H1 (cell line): ENCODE measurements at regions not wholly inside any gene's neighbourhood (a gene's known extent, or its start where the extent isn't known, plus 50 kb on each side); places are given as distances from the start of the nearest gene placed in this dataset.

Experiments
- CTCF ChIA-PET: fragments of 300-600 bp; sonication (Branson Sonifier 250); formaldehyde crosslinking; loops from one replicate; lab custom pipeline; 2021; ENCODE audit not compliant: partially characterized antibody; lab: Charles Lee
- POLR2A ChIA-PET: fragments of 300-600 bp; sonication (Branson Sonifier 250); formaldehyde crosslinking; loops from one replicate; lab custom pipeline; 2021; ENCODE audit warnings: inconsistent platforms; ENCODE audit not compliant: partially characterized antibody; lab: Charles Lee
- DNase-seq, 2 experiments: peaks; one replicate each; pipeline versions ENCODE4 v3.0.0 to v3.0.0-alpha.2; 2010 to 2022; ENCODE audit warnings: low spot score in 2 of 2, low read depth in 1 of 2, mixed read lengths in 1 of 2
- FAIRE-seq: peaks from 2 replicates; lab custom pipeline; 2011; peaks lifted over from hg19 to GRCh38; lab: Jason Lieb, UNC
- H2AFZ ChIP-seq: 2 replicates; pipeline ENCODE4 v1.8.1; 2012; ENCODE audit warnings: low read length, inconsistent platforms
- H2AK5ac ChIP-seq: 2 replicates; pipeline ENCODE4 v1.6.1; 2013; ENCODE audit warnings: low read depth, low read length
- H2BK120ac ChIP-seq: replicated peaks from 2 replicates; pipeline ENCODE3; 2013; ENCODE audit warnings: low read depth, low read length, inconsistent platforms
- H2BK12ac ChIP-seq: 2 replicates; pipeline ENCODE4 v1.6.1; 2013; ENCODE audit warnings: low read depth, low read length
- H2BK15ac ChIP-seq: 2 replicates; pipeline ENCODE4 v1.6.1; 2013; ENCODE audit warnings: low read length
- H2BK20ac ChIP-seq: 2 replicates; pipeline ENCODE4 v1.6.1; 2013; ENCODE audit warnings: low read length
- H2BK5ac ChIP-seq: 2 replicates; pipeline ENCODE4 v1.6.1; 2013; ENCODE audit warnings: low read depth, low read length
- H3K14ac ChIP-seq: 2 replicates; pipeline ENCODE4 v1.6.1; 2013; ENCODE audit warnings: inconsistent platforms; ENCODE audit not compliant: insufficient read length
- H3K18ac ChIP-seq: 2 replicates; pipeline ENCODE4 v1.6.1; 2013; ENCODE audit warnings: low read length; ENCODE audit errors: extremely low read depth
- H3K23ac ChIP-seq: 2 replicates; pipeline ENCODE4 v1.6.1; 2013; ENCODE audit warnings: inconsistent platforms; ENCODE audit not compliant: insufficient read length
- H3K23me2 ChIP-seq: 2 replicates; pipeline ENCODE4 v1.6.1; 2013; ENCODE audit warnings: low read depth, low read length
- H3K27ac ChIP-seq: 2 replicates; pipeline ENCODE4 v1.6.1; 2011; ENCODE audit warnings: low read depth, low read length, inconsistent platforms
- H3K27me3 ChIP-seq, 4 experiments: replicated peaks in 1 of 4; 1 replicate in 1 of 4; 2 replicates in 3 of 4; pipeline versions ENCODE4 v1.6.1 to v1.8.1; 2011 to 2013; ENCODE audit warnings: low read length in 3 of 4, mild to moderate bottlenecking in 3 of 4, inconsistent platforms in 2 of 4, mixed read lengths in 2 of 4, moderate library complexity in 1 of 4; ENCODE audit not compliant: control insufficient read depth in 3 of 4, insufficient read depth in 3 of 4; ENCODE audit errors: extremely low read depth in 1 of 4
- H3K36me3 ChIP-seq, 4 experiments: 2 replicates each; pipeline versions ENCODE4 v1.6.1 to v1.8.1; 2011 to 2013; ENCODE audit warnings: mild to moderate bottlenecking in 4 of 4, low read length in 3 of 4, moderate library complexity in 2 of 4, control low read depth in 1 of 4, inconsistent platforms in 1 of 4; ENCODE audit not compliant: insufficient read depth in 4 of 4, control insufficient read depth in 2 of 4
- H3K4ac ChIP-seq: replicated peaks from 2 replicates; pipeline ENCODE3; 2013; ENCODE audit warnings: low read length, low read depth, mixed read lengths, inconsistent platforms; ENCODE audit not compliant: insufficient read length
- H3K4me1 ChIP-seq, 4 experiments: replicated peaks in 1 of 4; 1 replicate in 1 of 4; 2 replicates in 3 of 4; pipeline versions ENCODE4 v1.6.1 to v1.8.1; 2011 to 2013; ENCODE audit warnings: low read length in 3 of 4, inconsistent platforms in 2 of 4, mixed read lengths in 1 of 4; ENCODE audit not compliant: insufficient read depth in 4 of 4, control insufficient read depth in 3 of 4
- H3K4me2 ChIP-seq, 2 experiments: 2 replicates each; pipeline versions ENCODE4 v1.6.1 to v1.8.1; 2011 to 2013; ENCODE audit warnings: low read depth in 2 of 2, low read length in 2 of 2, control low read depth in 1 of 2, inconsistent platforms in 1 of 2, mild to moderate bottlenecking in 1 of 2; ENCODE audit not compliant: insufficient read depth in 1 of 2
- H3K4me3 ChIP-seq, 4 experiments: fragments of 200-600, 300-600 bp in 1 of 4; sonication (generic), shearing (Covaris generic), sonication (Bioruptor Twin) in 1 of 4; 2 replicates each; pipeline versions ENCODE4 v1.5.1 to v1.8.1; 2011 to 2016; ENCODE audit warnings: low read length in 4 of 4, low read depth in 3 of 4, control low read depth in 2 of 4, inconsistent platforms in 2 of 4, mild to moderate bottlenecking in 2 of 4, mixed read lengths in 1 of 4, moderate library complexity in 1 of 4; ENCODE audit not compliant: insufficient read depth in 2 of 4; ENCODE audit errors: extremely low read depth in 1 of 4
- H3K56ac ChIP-seq: replicated peaks from 2 replicates; pipeline ENCODE3; 2013; ENCODE audit warnings: low read depth, mild to moderate bottlenecking, mixed read lengths, low read length, inconsistent platforms; ENCODE audit not compliant: insufficient read length
- H3K79me1 ChIP-seq: 2 replicates; pipeline ENCODE4 v1.6.1; 2013; ENCODE audit warnings: low read depth, low read length, control low read depth
- H3K79me2 ChIP-seq, 2 experiments: 2 replicates each; pipeline versions ENCODE4 v1.6.1 to v1.8.1; 2012 to 2013; ENCODE audit warnings: low read length in 2 of 2, mild to moderate bottlenecking in 2 of 2, inconsistent platforms in 1 of 2; ENCODE audit not compliant: insufficient read depth in 2 of 2, control insufficient read depth in 1 of 2
- H3K9ac ChIP-seq, 4 experiments: replicated peaks in 1 of 4; 1 replicate in 1 of 4; 2 replicates in 3 of 4; pipeline versions ENCODE4 v1.6.1 to v1.8.1; 2011 to 2013; ENCODE audit warnings: low read depth in 3 of 4, low read length in 3 of 4, control low read depth in 2 of 4, mild to moderate bottlenecking in 2 of 4, moderate library complexity in 2 of 4, inconsistent platforms in 1 of 4; ENCODE audit errors: extremely low read depth in 1 of 4
- H3K9me3 ChIP-seq, 2 experiments: 2 replicates each; pipeline versions ENCODE4 v1.6.1 to v1.8.1; 2012 to 2013; ENCODE audit warnings: mild to moderate bottlenecking in 2 of 2, moderate library complexity in 2 of 2, control low read depth in 1 of 2, inconsistent platforms in 1 of 2, low read depth in 1 of 2, low read length in 1 of 2, mixed read lengths in 1 of 2; ENCODE audit not compliant: insufficient read depth in 2 of 2
- H4K20me1 ChIP-seq, 2 experiments: replicated peaks in 1 of 2; 2 replicates each; pipeline versions ENCODE3 to v1.8.1; 2011 to 2013; ENCODE audit warnings: inconsistent platforms in 2 of 2, low read length in 2 of 2, mild to moderate bottlenecking in 1 of 2; ENCODE audit not compliant: insufficient read depth in 2 of 2, control insufficient read depth in 1 of 2
- H4K5ac ChIP-seq: 2 replicates; pipeline ENCODE4 v1.6.1; 2013; ENCODE audit warnings: low read length, low read depth, mixed read lengths, inconsistent platforms; ENCODE audit not compliant: insufficient read length
- H4K8ac ChIP-seq: 2 replicates; pipeline ENCODE4 v1.8.0; 2013; ENCODE audit warnings: mild to moderate bottlenecking, moderate library complexity, low read length, inconsistent platforms; ENCODE audit not compliant: insufficient read depth; ENCODE audit errors: extremely low read depth
- H4K91ac ChIP-seq: replicated peaks from 2 replicates; pipeline ENCODE3; 2013; ENCODE audit warnings: low read length, mixed read lengths, inconsistent platforms; ENCODE audit not compliant: insufficient read length
- HDAC2 ChIP-seq, 2 experiments: fragments of 300-600 bp in 1 of 2; sonication (generic) in 1 of 2; IDR thresholded peaks; 2 replicates each; pipeline ENCODE4 v1.6.1; 2011 to 2012; ENCODE audit warnings: low read depth in 2 of 2, low read length in 2 of 2, mild to moderate bottlenecking in 2 of 2, moderate library complexity in 2 of 2, borderline replicate concordance in 1 of 2, inconsistent platforms in 1 of 2
- JUND ChIP-seq: IDR thresholded peaks from 2 replicates; pipeline ENCODE4 v1.6.1; 2011; ENCODE audit warnings: mild to moderate bottlenecking, improper control_type of control experiment, low read length
- NRF1 ChIP-seq: IDR thresholded peaks from 2 replicates; pipeline ENCODE4 v1.6.1; 2011; ENCODE audit warnings: mild to moderate bottlenecking, low read depth, low read length, improper control_type of control experiment
- RFX5 ChIP-seq: IDR thresholded peaks from 2 replicates; pipeline ENCODE4 v1.6.1; 2011; ENCODE audit warnings: low read depth, low read length, improper control_type of control experiment, borderline replicate concordance
- SIN3A ChIP-seq, 2 experiments: IDR thresholded peaks in 1 of 2; conservative IDR thresholded peaks in 1 of 2; 2 replicates each; pipeline ENCODE4 v1.6.1; 2011 to 2012; ENCODE audit warnings: low read length in 2 of 2, improper control_type of control experiment in 1 of 2, low read depth in 1 of 2, mild to moderate bottlenecking in 1 of 2
- TAF1 ChIP-seq: IDR thresholded peaks from 2 replicates; pipeline ENCODE4 v1.6.1; 2011; ENCODE audit warnings: mild to moderate bottlenecking, low read depth, low read length
- ZNF274 ChIP-seq: IDR thresholded peaks from 2 replicates; pipeline ENCODE4 v1.7.0; 2012; ENCODE audit warnings: low read length, borderline replicate concordance; ENCODE audit errors: extremely low read depth
- TF ChIP-seq, protein P1 (sequence below): IDR thresholded peaks from 2 replicates; pipeline ENCODE4 v1.6.1; 2012; ENCODE audit warnings: low read length, inconsistent platforms

DNA sequence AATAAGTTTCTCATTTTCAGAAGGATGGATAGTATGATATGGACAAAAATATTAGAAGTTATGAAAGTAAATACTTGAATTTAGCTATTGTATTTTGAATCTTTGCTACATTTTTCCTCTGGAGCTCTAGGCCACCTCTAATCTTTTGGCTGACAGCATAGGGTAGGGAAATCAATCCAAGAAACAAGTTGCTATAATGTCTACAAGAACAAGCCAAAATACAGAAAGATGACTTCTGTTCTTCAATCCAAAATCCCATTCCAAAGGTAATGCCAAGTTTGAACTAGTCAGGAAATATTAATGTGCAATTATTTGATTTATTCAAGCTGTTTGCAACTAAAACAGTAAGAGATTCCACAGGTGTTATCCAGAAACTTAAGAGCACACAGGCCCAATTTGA lies 1323.1 kb downstream of the ADGRL3 start:
- H3K27ac ChIP-seq: no peak overlapping the region
- H2BK5ac ChIP-seq: no peak overlapping the region
- no peak overlapping the region for H3K18ac ChIP-seq
- H2BK12ac ChIP-seq: no peak overlapping the region
- H3K23me2 ChIP-seq: no peaks in the 10 kb centered on the region
- FAIRE-seq (no peak), DNase-seq (no peak)
- H3K23ac ChIP-seq: no peak overlapping the region
- H4K91ac ChIP-seq: no peak overlapping the region
- H3K79me2 ChIP-seq: no peaks in the 10 kb centered on the region
- no peak overlapping the region for H2AFZ ChIP-seq
- CTCF ChIA-PET: interaction anchor here (1.2 kb wide), 1 partner anchor 119 kb away, joined by 3 read pairs; no protein-coding TSS in a partner anchor
- no peaks in the 10 kb centered on the region for H3K27me3 ChIP-seq
- no peak overlapping the region for H2BK20ac ChIP-seq
- H2BK15ac ChIP-seq: no peak overlapping the region
- POLR2A ChIA-PET: no interaction called here
- peaks cover 5 to 9% of the 10 kb centered on the region in 2 experiments; a peak in 2 of 4 replicates for H3K9me3 ChIP-seq
- no peak overlapping the region for H2AK5ac ChIP-seq
- H3K9ac ChIP-seq: no peak overlapping the region
- no peak overlapping the region for H4K8ac ChIP-seq
- TF ChIP-seq HDAC2 (IDR thresholded peaks at IDR 0.05; ENCODE audit: borderline replicate concordance in 1 of 2, low read depth in 2 of 2, low read length in 2 of 2) (no peak), NRF1 (no peak), SIN3A (conservative IDR thresholded peaks at IDR 0.05 in 1 of 2, IDR thresholded peaks at IDR 0.05 in 1 of 2; ENCODE audit: low read depth in 1 of 2, low read length in 2 of 2) (no peak), TAF1 (no peak), RFX5 (no peak), JUND (no peak), ZNF274 (no peak)
- TF ChIP-seq, protein P1, sequence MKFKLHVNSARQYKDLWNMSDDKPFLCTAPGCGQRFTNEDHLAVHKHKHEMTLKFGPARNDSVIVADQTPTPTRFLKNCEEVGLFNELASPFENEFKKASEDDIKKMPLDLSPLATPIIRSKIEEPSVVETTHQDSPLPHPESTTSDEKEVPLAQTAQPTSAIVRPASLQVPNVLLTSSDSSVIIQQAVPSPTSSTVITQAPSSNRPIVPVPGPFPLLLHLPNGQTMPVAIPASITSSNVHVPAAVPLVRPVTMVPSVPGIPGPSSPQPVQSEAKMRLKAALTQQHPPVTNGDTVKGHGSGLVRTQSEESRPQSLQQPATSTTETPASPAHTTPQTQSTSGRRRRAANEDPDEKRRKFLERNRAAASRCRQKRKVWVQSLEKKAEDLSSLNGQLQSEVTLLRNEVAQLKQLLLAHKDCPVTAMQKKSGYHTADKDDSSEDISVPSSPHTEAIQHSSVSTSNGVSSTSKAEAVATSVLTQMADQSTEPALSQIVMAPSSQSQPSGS: no peak
- H4K5ac ChIP-seq: no peak overlapping the region
- H3K4me3 ChIP-seq: no peak overlapping the region
- no peak overlapping the region for H3K14ac ChIP-seq
- no peak overlapping the region for H2BK120ac ChIP-seq
- H3K4me1 ChIP-seq: no peaks in the 10 kb centered on the region
- no peak overlapping the region for H3K4me2 ChIP-seq
- no peaks in the 10 kb centered on the region for H3K36me3 ChIP-seq
- H3K79me1 ChIP-seq: no peaks in the 10 kb centered on the region
- H3K56ac ChIP-seq: no peak overlapping the region
- no peak overlapping the region for H3K4ac ChIP-seq
- H4K20me1 ChIP-seq: no peaks in the 10 kb centered on the region
